ENCODE measurements at regions not wholly inside any gene's neighbourhood (a gene's known extent, or its start where the extent isn't known, plus 50 kb on each side); places are given as distances from the start of the nearest gene placed in this dataset.

GRCh38 chr9:6150483-6150882, 65.1 kb upstream of the IL33 start:
- no peaks in the 10 kb centered on the region for H3K79me2 ChIP-seq (ENCODE audit: low read length)
- intact Hi-C loops (cut with micrococcal nuclease): no loop called here
- H4K20me1 ChIP-seq (ENCODE audit: low read length): no peaks in the 10 kb centered on the region
- H3K27ac ChIP-seq (ENCODE audit: low read length): no peak overlapping the region
- peaks cover 4% of the 10 kb centered on the region for H3F3A ChIP-seq (ENCODE audit: low read length, unreplicated experiment)
- no peak overlapping the region for H2AFZ ChIP-seq (ENCODE audit: low read length)
- BruUV-seq (replicated peaks): no TSS peak
- CTCF ChIA-PET: no interaction called here
- no peak for TF ChIP-seq EZH2phosphoT487 (IDR thresholded peaks at IDR 0.05; ENCODE audit: borderline replicate concordance, low read length)
- no peak for TF ChIP-seq EZH2 (IDR thresholded peaks at IDR 0.05; ENCODE audit: low read length, unreplicated experiment)
- TF ChIP-seq CTCF (conservative IDR thresholded peaks at IDR 0.05; ENCODE audit: low read depth, low read length): no peak
- peaks cover 10% of the 10 kb centered on the region; the same call in 1 of the 2 replicates for H3K36me3 ChIP-seq (ENCODE audit: low read depth, low read length)
- no peak for ATAC-seq
- H3K4me3 ChIP-seq (ENCODE audit: low read length): no peak overlapping the region
- 0 out of 2 replicates have a peak, but pooled peaks cover 5% of the 10 kb centered on the region for H3K9me3 ChIP-seq (ENCODE audit: low read length)
- no peaks in the 10 kb centered on the region for H3K27me3 ChIP-seq (ENCODE audit: low read length)
- H3K4me1 ChIP-seq (ENCODE audit: insufficient read depth, low read length): peaks cover 39% of the 10 kb centered on the region
- no peaks in the 10 kb centered on the region for H3K9me2 ChIP-seq (replicated peaks; ENCODE audit: low read length)
- H3K9ac ChIP-seq (ENCODE audit: low read length): no peak overlapping the region
- POLR2A ChIA-PET (ENCODE audit: unreplicated experiment): no interaction called here
- no peak for DNase-seq
- H3K4me2 ChIP-seq (ENCODE audit: low read length): no peak overlapping the region

GRCh38 chr9:6149315-6149714, 66.3 kb upstream of the IL33 start:
- ChIA-PET POLR2A (ENCODE audit: unreplicated experiment) (no interaction called here), CTCF (no interaction called here)
- no peaks in the 10 kb centered on the region for H3K79me2 ChIP-seq (ENCODE audit: low read length)
- no peaks in the 10 kb centered on the region for H3K27me3 ChIP-seq (ENCODE audit: low read length)
- H3K4me1 ChIP-seq (ENCODE audit: insufficient read depth, low read length): peaks cover 38% of the 10 kb centered on the region
- H3K9me2 ChIP-seq (replicated peaks; ENCODE audit: low read length): no peaks in the 10 kb centered on the region
- intact Hi-C loops (cut with micrococcal nuclease): loop anchor here (5.0 kb wide), 1 partner anchor 42 kb away; no protein-coding TSS in a partner anchor
- peaks cover 4% of the 10 kb centered on the region for H3F3A ChIP-seq (ENCODE audit: low read length, unreplicated experiment)
- BruUV-seq (replicated peaks): no TSS peak
- DNase-seq (no peak), ATAC-seq (no peak)
- no peaks in the 10 kb centered on the region for H4K20me1 ChIP-seq (ENCODE audit: low read length)
- no peak overlapping the region for H2AFZ ChIP-seq (ENCODE audit: low read length)
- 0 out of 2 replicates have a peak, but pooled peaks cover 5% of the 10 kb centered on the region for H3K9me3 ChIP-seq (ENCODE audit: low read length)
- no peak overlapping the region for H3K4me3 ChIP-seq (ENCODE audit: low read length)
- H3K9ac ChIP-seq (ENCODE audit: low read length): no peak overlapping the region
- H3K27ac ChIP-seq (ENCODE audit: low read length): no peak overlapping the region
- TF ChIP-seq CTCF (conservative IDR thresholded peaks at IDR 0.05; ENCODE audit: low read depth, low read length) (no peak), EZH2 (IDR thresholded peaks at IDR 0.05; ENCODE audit: low read length, unreplicated experiment) (no peak), EZH2phosphoT487 (IDR thresholded peaks at IDR 0.05; ENCODE audit: borderline replicate concordance, low read length) (no peak)
- H3K36me3 ChIP-seq (ENCODE audit: low read depth, low read length): peaks cover 10% of the 10 kb centered on the region; the same call in 1 of the 2 replicates
- H3K4me2 ChIP-seq (ENCODE audit: low read length): no peak overlapping the region

GRCh38 chr9:6147846-6148245, 67.8 kb upstream of the IL33 start:
- intact Hi-C loops (cut with micrococcal nuclease): loop anchor here (5.0 kb wide), 1 partner anchor 41 kb away; no protein-coding TSS in a partner anchor
- Histone ChIP-seq H3K4me1 (ENCODE audit: insufficient read depth, low read length) (peaks cover 27% of the 10 kb centered on the region), H3F3A (ENCODE audit: low read length, unreplicated experiment) (no peaks in the 10 kb centered on the region), H3K79me2 (ENCODE audit: low read length) (no peaks in the 10 kb centered on the region), H2AFZ (ENCODE audit: low read length) (no peak overlapping the region), H3K4me3 (ENCODE audit: low read length) (no peak overlapping the region), H3K27me3 (ENCODE audit: low read length) (no peaks in the 10 kb centered on the region), H3K27ac (ENCODE audit: low read length) (peak overlapping the region; percentile 80), H3K9me2 (replicated peaks; ENCODE audit: low read length) (no peaks in the 10 kb centered on the region), H3K9ac (ENCODE audit: low read length) (peak overlapping the region; percentile 18; the same call in 1 of the 2 replicates), H3K4me2 (ENCODE audit: low read length) (no peak overlapping the region), H4K20me1 (ENCODE audit: low read length) (no peaks in the 10 kb centered on the region), H3K9me3 (ENCODE audit: low read length) (0 out of 2 replicates have a peak, but pooled peaks cover 5% of the 10 kb centered on the region), H3K36me3 (ENCODE audit: low read depth, low read length) (peaks cover 10% of the 10 kb centered on the region; the same call in 1 of the 2 replicates)
- TF ChIP-seq EZH2phosphoT487 (IDR thresholded peaks at IDR 0.05; ENCODE audit: borderline replicate concordance, low read length) (no peak), EZH2 (IDR thresholded peaks at IDR 0.05; ENCODE audit: low read length, unreplicated experiment) (no peak), CTCF (conservative IDR thresholded peaks at IDR 0.05; ENCODE audit: low read depth, low read length) (no peak)
- peak; percentile 74 for ATAC-seq
- CTCF ChIA-PET: no interaction called here
- BruUV-seq (replicated peaks): no TSS peak
- peak; percentile 56 for DNase-seq
- POLR2A ChIA-PET (ENCODE audit: unreplicated experiment): no interaction called here

All from PC-3 (cell line).